ENCODE measurements at regions not wholly inside any gene's neighbourhood (a gene's known extent, or its start where the extent isn't known, plus 50 kb on each side); places are given as distances from the start of the nearest gene placed in this dataset.

GRCh38 chr6:165782812-165783211 lies 119.8 kb upstream of the PDE10A start (continued):
- TF ChIP-seq NR2F1 (CRISPR knock-in tag; IDR thresholded peaks at IDR 0.05), result no peak

GRCh38 chr6:165782134-165782533 lies 119.1 kb upstream of the PDE10A start:
- intact Hi-C loops (cut with micrococcal nuclease; ENCODE audit: unreplicated experiment), result no loop called here

GRCh38 chr6:165777680-165778079 lies 114.6 kb upstream of the PDE10A start:
- TF ChIP-seq HNF1A (IDR thresholded peaks at IDR 0.05; ENCODE audit: low read depth) (peak; percentile 72), HNF1A (CRISPR knock-in tag; IDR thresholded peaks at IDR 0.05; ENCODE audit: borderline replicate concordance) (peak; percentile 60; the same call in 1 of the 2 replicates), PAWR (CRISPR knock-in tag; IDR thresholded peaks at IDR 0.05; ENCODE audit: borderline replicate concordance) (no peak)
- H4K20me1 ChIP-seq (ENCODE audit: insufficient read depth, low read length), result no peaks in the 10 kb centered on the region; the same call in 1 of the 2 replicates
- intact Hi-C loops (cut with micrococcal nuclease; ENCODE audit: unreplicated experiment), result no loop called here
- CTCF ChIA-PET (ENCODE audit: low intra/inter-chr PET ratio, low total read pairs), result no interaction called here
- FAIRE-seq, result no peak
- H3K36me3 ChIP-seq (replicated peaks in 1 of 2; ENCODE audit: control insufficient read depth in 1 of 2, insufficient read depth in 2 of 2, low read length in 2 of 2), result no peaks in the 10 kb centered on the region
- ATAC-seq, result peak; percentile 88
- POLR2A ChIA-PET, result no interaction called here
- no peaks in the 10 kb centered on the region for H3K79me2 ChIP-seq (ENCODE audit: insufficient read depth, low read length)
- WGBS (ENCODE audit: low lambda C conversion rate), result 4% methylated on average over 3 of the region's 3 CpGs
- no peaks in the 10 kb centered on the region for H3K9me3 ChIP-seq (ENCODE audit: low read length)
- peaks cover 0 to 28% of the 10 kb centered on the region in 2 experiments; a peak in 3 of 5 replicates for H3K27me3 ChIP-seq (ENCODE audit: control insufficient read depth in 1 of 2, insufficient read depth in 2 of 2, low read length in 2 of 2)
- no peak overlapping the region for H3K4me2 ChIP-seq (ENCODE audit: low read depth, low read length)
- H2AFZ ChIP-seq (ENCODE audit: low read length), result no peak overlapping the region
- BruUV-seq (replicated peaks), result no TSS peak
- no peak for DNase-seq (ENCODE audit: low spot score)
- in situ Hi-C loops (cut with HindIII; ENCODE audit: extremely low pct_ligation_motif_present, low pct_unique_long_range_greater_than_20kb), result no loop called here
- no peak overlapping the region for H3K27ac ChIP-seq (ENCODE audit: extremely low read length, insufficient read depth, low read length)
- H3K9ac ChIP-seq (ENCODE audit: insufficient read depth, low read depth, low read length), result no peak overlapping the region
- no peaks in the 10 kb centered on the region for H3K4me1 ChIP-seq (ENCODE audit: insufficient read depth, low read length)
- no peak overlapping the region for H3K4me3 ChIP-seq (replicated peaks in 1 of 3; ENCODE audit: insufficient read depth in 1 of 3, low read depth in 2 of 3, low read length in 3 of 3)

More at GRCh38 chr6:165782134-165782533, 119.1 kb upstream of the PDE10A start:
- H4K20me1 ChIP-seq (ENCODE audit: insufficient read depth, low read length), result no peaks in the 10 kb centered on the region
- H3K4me1 ChIP-seq (ENCODE audit: insufficient read depth, low read length), result no peaks in the 10 kb centered on the region
- H3K9me3 ChIP-seq (ENCODE audit: low read length), result no peaks in the 10 kb centered on the region
- TF ChIP-seq SIX1 (CRISPR knock-in tag; IDR thresholded peaks at IDR 0.05; ENCODE audit: borderline replicate concordance) (no peak), LBX2 (CRISPR knock-in tag; IDR thresholded peaks at IDR 0.05; ENCODE audit: borderline replicate concordance) (no peak), GPN1 (CRISPR knock-in tag; IDR thresholded peaks at IDR 0.05; ENCODE audit: borderline replicate concordance) (no peak), CENPBD1 (CRISPR knock-in tag; IDR thresholded peaks at IDR 0.05; ENCODE audit: borderline replicate concordance, low read depth) (no peak), PAWR (CRISPR knock-in tag; IDR thresholded peaks at IDR 0.05; ENCODE audit: borderline replicate concordance) (no peak), KDM3A (CRISPR knock-in tag; IDR thresholded peaks at IDR 0.05; ENCODE audit: low read depth) (no peak), ESRRA (CRISPR knock-in tag; IDR thresholded peaks at IDR 0.05; ENCODE audit: low read depth) (peak; percentile 37; the same call in 1 of the 2 replicates)
- H3K36me3 ChIP-seq (replicated peaks in 1 of 2; ENCODE audit: control insufficient read depth in 1 of 2, insufficient read depth in 2 of 2, low read length in 2 of 2), result no peaks in the 10 kb centered on the region
- BruUV-seq (replicated peaks), result no TSS peak
- no peak overlapping the region for H3K4me3 ChIP-seq (replicated peaks in 1 of 3; ENCODE audit: insufficient read depth in 1 of 3, low read depth in 2 of 3, low read length in 3 of 3)
- DNase-seq (ENCODE audit: low spot score), result no peak
- H3K79me2 ChIP-seq (ENCODE audit: insufficient read depth, low read length), result no peaks in the 10 kb centered on the region
- WGBS (ENCODE audit: low lambda C conversion rate), result 10% methylated on average over 8 of the region's 8 CpGs
- H3K9ac ChIP-seq (ENCODE audit: insufficient read depth, low read depth, low read length), result no peak overlapping the region
- no peak overlapping the region for H3K27ac ChIP-seq (ENCODE audit: extremely low read length, insufficient read depth, low read length)
- peaks cover 0 to 10% of the 10 kb centered on the region in 2 experiments; a peak in 4 of 5 replicates for H3K27me3 ChIP-seq (ENCODE audit: control insufficient read depth in 1 of 2, insufficient read depth in 2 of 2, low read length in 2 of 2)
- CTCF ChIA-PET (ENCODE audit: low intra/inter-chr PET ratio, low total read pairs), result no interaction called here
- in situ Hi-C loops (cut with HindIII; ENCODE audit: extremely low pct_ligation_motif_present, low pct_unique_long_range_greater_than_20kb), result no loop called here
- H3K4me2 ChIP-seq (ENCODE audit: low read depth, low read length), result no peak overlapping the region
- no peak for FAIRE-seq
- POLR2A ChIA-PET, result no interaction called here
- no peak for ATAC-seq
- H2AFZ ChIP-seq (ENCODE audit: low read length), result no peak overlapping the region
